GM13976 (cell line): ENCODE measurements at regions not wholly inside any gene's neighbourhood (a gene's known extent, or its start where the extent isn't known, plus 50 kb on each side); places are given as distances from the start of the nearest gene placed in this dataset.

Experiments used
- DNase-seq: peaks from one replicate; pipeline ENCODE4 v3.0.0; 2012; ENCODE audit warnings: low spot score
- CTCF ChIP-seq: IDR thresholded peaks from 2 replicates; pipeline ENCODE4 v1.5.1; 2012; ENCODE audit warnings: borderline replicate concordance, mild to moderate bottlenecking; ENCODE audit not compliant: insufficient read depth; ENCODE audit errors: extremely low read depth, missing control alignments, control extremely low read depth
- in situ Hi-C: fragments of 300-500 bp; cut with MboI; formaldehyde crosslinking; loops from one replicate; pipeline ENCODE4 v1.12.0; 2022; ENCODE audit warnings: low sequenced_read_pairs, mixed read lengths, inconsistent platforms; ENCODE audit not compliant: unreplicated experiment

GRCh38 chr18:56148373-56148772 is 490.0 kb downstream of the TXNL1 start:
- no peak for DNase-seq
- in situ Hi-C loops, result no loop called here

GRCh38 chr18:56146565-56146964 is 491.8 kb downstream of the TXNL1 start:
- no peak for TF ChIP-seq CTCF
- in situ Hi-C loops, result no loop called here
- DNase-seq, result no peak

More at GRCh38 chr18:56148373-56148772, 490.0 kb downstream of the TXNL1 start:
- no peak for TF ChIP-seq CTCF

GRCh38 chr18:56142001-56142400 is 496.4 kb downstream of the TXNL1 start:
- no peak for TF ChIP-seq CTCF
- DNase-seq, result no peak
- in situ Hi-C loops, result no loop called here

- in situ Hi-C loops, result no loop called here
- no peak for TF ChIP-seq CTCF
- DNase-seq, result no peak
These were observed 498.6 kb downstream of the TXNL1 start for GRCh38 chr18:56139792-56140254.

- TF ChIP-seq CTCF, result no peak
- no peak for DNase-seq
- in situ Hi-C loops, result no loop called here
These were observed 499.0 kb downstream of the TXNL1 start for GRCh38 chr18:56139372-56139771.

- TF ChIP-seq CTCF, result no peak
These were observed 502.3 kb downstream of the TXNL1 start for GRCh38 chr18:56136105-56136504.

GRCh38 chr18:56130481-56130880 is 507.9 kb downstream of the TXNL1 start:
- DNase-seq, result no peak
- in situ Hi-C loops, result no loop called here
- no peak for TF ChIP-seq CTCF

More at GRCh38 chr18:56136105-56136504, 502.3 kb downstream of the TXNL1 start:
- no peak for DNase-seq
- in situ Hi-C loops, result no loop called here
